Astrocyte (in vitro differentiated cells and primary cell): ENCODE measurements at regions not wholly inside any gene's neighbourhood (a gene's known extent, or its start where the extent isn't known, plus 50 kb on each side); places are given as distances from the start of the nearest gene placed in this dataset.

Experiments
- DNase-seq: peaks from one replicate; pipeline ENCODE4 v3.0.0-alpha.2; 2010; ENCODE audit warnings: low read depth
- FAIRE-seq: peaks from 2 replicates; lab custom pipeline; 2011; peaks lifted over from hg19 to GRCh38; lab: Jason Lieb, UNC
- H2AFZ ChIP-seq: 2 replicates; pipeline ENCODE4 v1.6.0; 2012; ENCODE audit warnings: low read depth, low read length, inconsistent platforms
- H3K27ac ChIP-seq: 2 replicates; pipeline ENCODE4 v1.5.1; 2011; ENCODE audit warnings: low read depth, low read length, inconsistent platforms
- H3K27me3 ChIP-seq: 2 replicates; pipeline ENCODE4 v1.6.0; 2011; ENCODE audit warnings: low read length, inconsistent platforms; ENCODE audit not compliant: insufficient read depth
- H3K36me3 ChIP-seq: 2 replicates; pipeline ENCODE4 v1.5.1; 2011; ENCODE audit warnings: low read length, inconsistent platforms; ENCODE audit not compliant: insufficient read depth
- H3K4me1 ChIP-seq: 2 replicates; pipeline ENCODE4 v1.5.1; 2011; ENCODE audit warnings: low read length, inconsistent platforms; ENCODE audit not compliant: insufficient read depth
- H3K4me2 ChIP-seq: 2 replicates; pipeline ENCODE4 v1.6.0; 2012; ENCODE audit warnings: low read length, inconsistent platforms
- H3K4me3 ChIP-seq: 2 replicates; pipeline ENCODE4 v1.5.1; 2011; ENCODE audit warnings: low read depth, mild to moderate bottlenecking, low read length, inconsistent platforms; ENCODE audit not compliant: insufficient read depth
- H3K79me2 ChIP-seq: 2 replicates; pipeline ENCODE4 v1.6.0; 2012; ENCODE audit warnings: mild to moderate bottlenecking, low read length, inconsistent platforms; ENCODE audit not compliant: insufficient read depth
- H3K9ac ChIP-seq: 2 replicates; pipeline ENCODE4 v1.6.0; 2012; ENCODE audit warnings: mild to moderate bottlenecking, low read length, inconsistent platforms
- H3K9me3 ChIP-seq: 2 replicates; pipeline ENCODE4 v1.5.1; 2012; ENCODE audit warnings: low read depth, mild to moderate bottlenecking, low read length, inconsistent platforms; ENCODE audit not compliant: insufficient read depth
- H4K20me1 ChIP-seq: 2 replicates; pipeline ENCODE4 v1.6.0; 2012; ENCODE audit warnings: low read length, inconsistent platforms; ENCODE audit not compliant: insufficient read depth
- H3K27ac Mint-ChIP-seq: one replicate; pipeline ENCODE4 v1.8.0; 2021; ENCODE audit warnings: mild to moderate bottlenecking, mixed read lengths; ENCODE audit not compliant: unreplicated experiment
- H3K27me3 Mint-ChIP-seq: one replicate; pipeline ENCODE4 v1.8.0; 2021; ENCODE audit warnings: low read depth, mixed read lengths; ENCODE audit not compliant: unreplicated experiment
- H3K36me3 Mint-ChIP-seq: one replicate; pipeline ENCODE4 v1.8.0; 2021; ENCODE audit warnings: low read depth, mixed read lengths; ENCODE audit not compliant: unreplicated experiment
- H3K4me1 Mint-ChIP-seq: one replicate; pipeline ENCODE4 v1.8.0; 2021; ENCODE audit warnings: low read depth, mixed read lengths; ENCODE audit not compliant: unreplicated experiment
- H3K4me3 Mint-ChIP-seq: one replicate; pipeline ENCODE4 v1.8.0; 2021; ENCODE audit warnings: mild to moderate bottlenecking, moderate library complexity, mixed read lengths; ENCODE audit not compliant: unreplicated experiment
- H3K9me3 Mint-ChIP-seq: one replicate; pipeline ENCODE4 v1.8.0; 2021; ENCODE audit warnings: mild to moderate bottlenecking, mixed read lengths; ENCODE audit not compliant: unreplicated experiment
- CTCF ChIP-seq: IDR thresholded peaks from 2 replicates; pipeline ENCODE4 v1.5.1; 2011; ENCODE audit warnings: low read depth, mild to moderate bottlenecking, inconsistent platforms, low read length, moderate library complexity; ENCODE audit not compliant: insufficient read depth
- EZH2 ChIP-seq: IDR thresholded peaks from 2 replicates; pipeline ENCODE4 v1.6.1; 2012; ENCODE audit warnings: mild to moderate bottlenecking, low read length, inconsistent platforms; ENCODE audit not compliant: insufficient read depth

DNA sequence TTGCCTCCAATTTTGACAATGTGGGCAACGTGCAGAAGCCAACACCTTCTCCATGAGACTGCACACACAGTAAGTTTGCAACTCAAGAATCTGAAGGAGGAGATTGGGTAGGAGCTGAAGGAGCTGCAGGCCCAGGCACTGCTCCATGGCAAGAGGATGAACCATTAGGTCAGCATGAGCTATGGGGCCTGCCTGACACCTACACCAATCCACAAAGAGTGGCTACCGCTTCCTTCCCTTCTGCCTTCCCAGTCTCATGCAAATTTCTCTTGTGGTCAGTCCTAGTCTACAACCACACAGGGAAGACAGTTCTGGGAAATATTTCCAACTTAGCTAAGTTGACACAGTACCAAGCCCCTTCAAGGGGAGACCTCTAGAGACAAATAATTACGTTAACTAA lies 142.0 kb upstream of the ADO start:
- Histone ChIP-seq H3K27ac (no peak overlapping the region), H4K20me1 (no peaks in the 10 kb centered on the region), H3K4me2 (no peak overlapping the region), H3K4me3 (no peak overlapping the region), H3K79me2 (no peaks in the 10 kb centered on the region), H3K36me3 (no peaks in the 10 kb centered on the region), H3K27me3 (peaks cover 5% of the 10 kb centered on the region), H3K9me3 (no peaks in the 10 kb centered on the region), H3K9ac (no peak overlapping the region), H3K4me1 (no peaks in the 10 kb centered on the region), H2AFZ (no peak overlapping the region)
- H3K4me1 Mint-ChIP-seq, result peaks cover 3% of the 10 kb centered on the region
- H3K27me3 Mint-ChIP-seq, result peaks cover 15% of the 10 kb centered on the region
- TF ChIP-seq CTCF (no peak), EZH2 (no peak)
- H3K27ac Mint-ChIP-seq, result no peak overlapping the region
- no peaks in the 10 kb centered on the region for H3K36me3 Mint-ChIP-seq
- no peaks in the 10 kb centered on the region for H3K9me3 Mint-ChIP-seq
- H3K4me3 Mint-ChIP-seq, result no peak overlapping the region
- FAIRE-seq, result no peak
- no peak for DNase-seq

DNA sequence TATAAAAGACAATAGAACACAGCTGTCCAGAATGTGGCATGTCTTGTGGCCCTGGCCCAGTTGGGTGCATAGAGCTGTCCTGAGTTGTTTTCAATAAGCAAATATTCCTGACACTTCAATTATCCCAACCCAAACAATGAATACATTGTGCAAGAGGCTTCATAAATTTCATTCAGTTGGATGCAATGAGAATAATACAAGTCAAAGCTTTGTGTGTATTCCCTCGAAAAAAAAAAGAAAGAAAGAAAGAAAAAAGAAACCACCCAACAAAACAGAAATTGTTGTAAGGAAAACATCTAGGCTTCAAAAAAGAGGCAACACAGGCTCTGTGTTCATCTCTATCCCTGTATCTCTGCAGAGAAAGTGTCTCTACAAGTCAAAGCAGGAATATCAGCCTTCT lies 138.7 kb upstream of the ADO start:
- H3K9me3 ChIP-seq, result no peaks in the 10 kb centered on the region
- H3K27me3 ChIP-seq, result peaks cover 3% of the 10 kb centered on the region
- Mint-ChIP-seq H3K4me3 (no peak overlapping the region), H3K27ac (no peak overlapping the region), H3K9me3 (peaks cover 1% of the 10 kb centered on the region), H3K4me1 (no peaks in the 10 kb centered on the region), H3K27me3 (peaks cover 17% of the 10 kb centered on the region), H3K36me3 (no peaks in the 10 kb centered on the region)
- H3K27ac ChIP-seq, result no peak overlapping the region
- no peaks in the 10 kb centered on the region for H4K20me1 ChIP-seq
- no peaks in the 10 kb centered on the region for H3K36me3 ChIP-seq
- H3K79me2 ChIP-seq, result no peaks in the 10 kb centered on the region
- H3K4me2 ChIP-seq, result no peak overlapping the region
- no peak for FAIRE-seq
- no peak for DNase-seq
- no peaks in the 10 kb centered on the region for H3K4me1 ChIP-seq
- H3K4me3 ChIP-seq, result no peak overlapping the region
- H2AFZ ChIP-seq, result no peak overlapping the region
- H3K9ac ChIP-seq, result no peak overlapping the region
- TF ChIP-seq EZH2 (no peak), CTCF (no peak)

DNA sequence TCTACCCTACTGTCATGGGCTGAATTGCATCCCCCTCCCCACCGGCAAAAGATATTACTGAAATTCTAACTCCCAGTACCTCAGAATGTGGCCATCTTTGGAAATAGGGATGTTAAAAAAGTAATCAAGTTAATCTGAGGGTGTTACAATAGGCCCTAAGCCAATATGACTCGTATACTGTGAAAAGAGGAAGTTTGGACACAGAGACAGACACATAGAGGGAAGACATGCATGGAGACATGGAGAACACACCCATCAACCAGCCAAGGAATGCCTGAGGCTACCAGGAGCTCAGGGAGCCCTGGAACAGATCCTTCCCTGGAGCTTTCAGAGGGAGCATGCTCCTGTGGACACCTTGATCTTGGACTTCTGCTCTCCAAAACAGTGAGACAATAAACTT lies 138.2 kb upstream of the ADO start:
- Mint-ChIP-seq H3K4me1 (no peaks in the 10 kb centered on the region), H3K27me3 (peaks cover 17% of the 10 kb centered on the region), H3K27ac (no peak overlapping the region), H3K36me3 (no peaks in the 10 kb centered on the region), H3K9me3 (peaks cover 1% of the 10 kb centered on the region), H3K4me3 (no peak overlapping the region)
- Histone ChIP-seq H3K4me3 (no peak overlapping the region), H3K36me3 (no peaks in the 10 kb centered on the region), H3K4me2 (no peak overlapping the region), H3K79me2 (no peaks in the 10 kb centered on the region), H3K27ac (no peak overlapping the region), H3K27me3 (peaks cover 3% of the 10 kb centered on the region), H2AFZ (no peak overlapping the region), H4K20me1 (no peaks in the 10 kb centered on the region), H3K9ac (no peak overlapping the region), H3K9me3 (no peaks in the 10 kb centered on the region), H3K4me1 (no peaks in the 10 kb centered on the region)
- FAIRE-seq (no peak), DNase-seq (no peak)
- TF ChIP-seq EZH2 (no peak), CTCF (no peak)
